ENCODE measurements at regions not wholly inside any gene's neighbourhood (a gene's known extent, or its start where the extent isn't known, plus 50 kb on each side); places are given as distances from the start of the nearest gene placed in this dataset.
"Not testable (repeated sequence)": the region's sequence is repeated elsewhere in the genome, so short reads cannot be mapped to it uniquely, and the experiment has no call there.

DNA sequence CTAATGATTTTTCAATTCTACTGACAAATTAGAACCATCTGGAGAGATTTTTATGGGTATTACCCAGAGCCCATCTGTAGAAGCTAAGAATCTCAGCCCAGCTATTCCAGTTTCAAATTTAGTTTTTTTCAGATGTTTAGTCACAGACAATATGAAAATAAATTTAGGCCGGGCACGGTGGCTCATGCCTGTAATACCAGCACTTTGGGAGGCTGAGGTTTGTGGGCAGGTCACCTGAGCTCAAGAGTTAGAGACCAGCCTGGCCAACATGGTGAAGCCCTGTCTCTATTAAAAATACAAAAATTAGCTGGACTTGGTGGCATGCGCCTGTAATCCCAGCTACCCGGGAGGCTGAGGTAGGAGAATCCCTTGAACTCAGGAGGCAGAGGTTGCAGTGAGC lies 545.9 kb downstream of the PCDH7 start:
- TF ChIP-seq CTCF (IDR thresholded peaks at IDR 0.05; ENCODE audit: poor library complexity); EZH2phosphoT487 (IDR thresholded peaks at IDR 0.05; ENCODE audit: low read depth, severe bottlenecking, unreplicated experiment); EZH2 (IDR thresholded peaks at IDR 0.05; ENCODE audit: borderline replicate concordance): not testable (repeated sequence)
